GM18951 (cell line): ENCODE measurements at regions not wholly inside any gene's neighbourhood (a gene's known extent, or its start where the extent isn't known, plus 50 kb on each side); places are given as distances from the start of the nearest gene placed in this dataset.

ENCODE experiments used
- POLR2A ChIP-seq: IDR thresholded peaks from 4 replicates; pipeline ENCODE4 v1.6.1; 2011; ENCODE audit warnings: mild to moderate bottlenecking; ENCODE audit not compliant: insufficient read length, insufficient read depth; ENCODE audit errors: extremely low read depth
- in situ Hi-C: fragments of 300-500 bp; cut with MboI; formaldehyde crosslinking; loops from one replicate; pipeline ENCODE4 v1.12.0; 2022; ENCODE audit warnings: low sequenced_read_pairs, mixed read lengths, inconsistent platforms; ENCODE audit not compliant: unreplicated experiment

DNA sequence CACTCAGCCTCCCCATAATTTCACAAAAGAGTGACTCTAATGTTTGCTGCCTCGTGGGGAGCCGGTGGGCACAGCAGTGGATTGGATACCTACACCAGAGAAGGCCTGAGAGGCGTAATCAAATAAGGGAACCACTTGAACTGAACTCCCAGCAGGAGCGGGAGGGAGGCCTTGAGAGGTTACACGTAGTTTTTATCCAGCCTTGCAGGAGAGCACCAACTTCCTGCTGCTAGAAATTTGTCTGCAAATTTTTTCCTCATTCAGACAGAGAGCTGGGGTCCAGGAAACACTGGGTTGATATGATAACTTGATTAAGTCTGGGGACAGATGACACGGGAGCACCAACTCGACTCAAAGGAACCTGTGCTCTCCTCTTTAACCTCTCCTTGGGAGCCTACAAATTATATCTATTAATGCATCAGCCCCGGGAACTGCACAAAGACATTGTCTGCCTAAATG is 69.8 kb downstream of the HES1 start:
- TF ChIP-seq POLR2A, result no peak
- in situ Hi-C loops, result no loop called here

DNA sequence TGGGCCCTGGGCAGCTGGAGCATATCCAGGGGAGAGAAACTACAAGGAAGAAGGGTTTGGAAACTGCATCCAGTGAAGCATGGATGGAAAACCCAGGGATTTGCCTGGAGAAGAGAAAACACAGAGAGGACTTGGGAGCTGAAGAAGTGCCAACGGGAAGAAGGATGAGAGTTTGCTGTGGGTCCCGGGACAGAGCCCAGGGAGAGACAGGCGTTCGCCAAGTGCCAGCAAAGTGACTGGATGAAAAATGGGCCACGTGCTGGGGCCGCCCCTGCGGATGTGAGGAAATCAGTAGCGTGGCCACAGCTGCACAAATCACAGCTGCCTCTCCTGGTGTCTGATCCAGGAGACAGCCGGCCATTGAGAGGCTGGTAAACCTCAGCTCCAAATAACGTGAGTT is 70.4 kb downstream of the HES1 start:
- TF ChIP-seq POLR2A, result no peak
- in situ Hi-C loops, result no loop called here

DNA sequence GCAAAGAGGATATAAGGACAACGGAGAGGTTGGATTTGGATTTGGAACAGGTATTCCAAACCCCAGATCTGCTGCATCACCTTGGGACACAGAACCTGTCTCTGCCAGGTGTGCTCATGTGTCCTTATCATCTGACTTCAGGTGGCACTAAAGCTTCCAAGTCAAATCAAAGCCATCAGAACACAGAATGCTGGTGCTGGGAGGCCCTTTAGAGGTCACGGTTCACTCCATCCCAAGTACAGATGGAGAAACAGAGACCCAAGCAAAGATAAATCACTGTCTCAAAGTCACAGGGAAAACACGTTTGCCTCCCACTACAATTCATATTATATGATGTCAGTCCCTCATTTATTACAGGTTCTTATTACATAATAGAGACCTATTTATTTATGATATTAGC is 72.8 kb downstream of the HES1 start:
- no peak for TF ChIP-seq POLR2A
- in situ Hi-C loops, result no loop called here

DNA sequence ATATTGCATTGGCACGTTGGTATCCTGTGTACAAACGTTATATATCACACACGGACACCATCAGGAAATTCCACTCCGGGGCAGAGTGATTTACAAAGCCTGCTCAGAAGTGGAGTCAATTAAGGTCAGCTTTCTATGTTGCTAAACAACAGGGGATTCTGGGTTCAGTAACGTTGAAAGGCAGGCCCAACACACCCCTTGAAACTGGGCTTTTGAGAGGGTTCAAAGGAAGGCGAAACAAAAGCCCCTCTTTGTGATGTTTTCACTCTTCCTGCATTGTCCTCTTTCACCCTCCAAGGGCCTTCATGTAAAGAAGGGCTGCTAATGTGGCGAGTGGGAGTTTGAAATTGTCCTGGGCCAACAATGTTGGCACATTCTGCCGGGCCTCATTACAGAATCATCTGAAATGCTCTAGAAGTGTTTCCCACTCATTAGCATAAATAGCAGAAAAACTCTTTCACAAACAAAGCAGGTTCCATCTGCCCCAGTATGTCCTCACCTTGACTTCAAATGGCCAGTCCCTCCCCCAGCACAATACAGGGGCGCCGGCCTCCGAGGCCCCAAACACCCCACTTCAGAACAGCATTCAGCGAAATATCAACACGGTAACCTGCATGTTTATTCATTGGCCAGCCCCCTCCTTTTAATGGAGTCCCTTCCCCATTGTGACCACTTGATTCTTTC is 76.4 kb downstream of the HES1 start:
- no peak for TF ChIP-seq POLR2A
- in situ Hi-C loops, result no loop called here

DNA sequence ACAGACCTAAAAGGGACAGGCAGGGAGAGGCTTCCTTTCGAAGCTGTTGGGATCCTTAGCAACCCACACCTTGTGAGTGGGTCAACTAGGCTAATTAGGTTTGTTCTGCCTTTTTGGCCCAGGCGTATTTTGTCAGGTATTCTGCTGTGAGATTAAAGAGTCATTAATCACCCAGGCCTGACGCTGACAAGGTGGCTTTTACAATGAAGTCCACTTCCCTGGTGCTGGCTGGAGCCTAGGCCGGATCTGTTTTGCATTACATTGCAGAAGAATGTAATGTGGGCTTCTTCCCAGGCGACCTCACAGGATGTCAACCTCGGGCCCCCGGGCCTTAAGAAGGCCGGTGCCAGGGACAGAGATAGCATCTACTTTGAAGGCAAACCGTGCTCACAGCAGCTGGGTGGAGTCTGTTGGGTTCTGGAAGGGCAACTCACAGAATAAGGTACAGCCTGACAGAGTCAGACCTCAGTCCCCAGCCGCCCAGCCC is 76.9 kb downstream of the HES1 start:
- in situ Hi-C loops, result no loop called here
- no peak for TF ChIP-seq POLR2A

DNA sequence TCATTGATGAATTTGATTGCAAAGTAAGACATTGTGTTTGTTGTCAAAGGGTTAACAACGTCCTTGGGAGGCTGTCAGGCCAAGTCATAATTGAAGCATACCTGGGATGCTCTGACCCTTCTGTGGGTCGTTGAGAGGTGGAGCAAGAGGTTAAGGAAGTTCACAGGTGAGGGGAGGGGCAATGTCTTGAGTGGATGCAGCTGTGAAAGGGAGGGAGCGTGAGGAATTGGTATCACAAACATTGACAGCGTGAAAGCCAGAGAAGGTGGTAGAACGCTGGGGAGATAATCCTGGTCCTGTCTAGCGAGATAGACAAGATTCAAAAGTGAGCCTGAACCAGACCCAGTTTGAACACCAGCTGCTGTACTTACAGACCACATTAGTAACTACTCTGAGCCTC is 79.4 kb downstream of the HES1 start:
- TF ChIP-seq POLR2A, result no peak

GRCh38 chr3:194218646-194219453 is 82.9 kb downstream of the HES1 start:
- TF ChIP-seq POLR2A, result no peak
- in situ Hi-C loops, result no loop called here

More for the DNA sequence above, 79.4 kb downstream of the HES1 start:
- in situ Hi-C loops, result no loop called here

DNA sequence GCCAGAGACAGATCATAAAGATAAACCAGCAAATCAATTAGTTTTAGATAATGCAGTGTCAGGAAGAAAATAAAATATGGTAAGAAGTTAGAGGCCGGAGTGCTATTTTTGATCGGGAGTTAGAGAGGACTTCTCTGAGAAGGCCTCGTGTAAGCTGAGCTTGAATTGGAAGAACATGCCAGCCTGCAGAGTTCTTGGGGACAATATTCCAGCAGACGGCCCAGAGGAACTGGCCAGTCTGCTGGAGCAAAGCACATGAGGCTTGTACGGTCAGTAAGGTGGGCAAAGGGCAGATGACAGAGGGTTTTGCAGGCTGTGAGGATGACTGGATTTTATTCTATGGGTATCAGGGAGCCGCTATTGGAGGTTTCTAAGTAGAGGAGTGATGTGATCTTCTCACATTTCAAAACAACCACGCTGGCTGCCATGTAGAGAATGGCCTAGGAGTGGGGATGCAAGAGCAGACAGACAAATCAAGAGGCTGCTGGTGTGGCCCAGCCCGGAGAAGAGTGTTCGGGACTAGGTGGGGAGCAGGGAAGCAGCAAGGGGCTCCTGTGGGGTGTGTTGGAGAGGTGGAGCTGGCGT is 84.0 kb downstream of the HES1 start:
- TF ChIP-seq POLR2A, result no peak
- in situ Hi-C loops, result no loop called here

DNA sequence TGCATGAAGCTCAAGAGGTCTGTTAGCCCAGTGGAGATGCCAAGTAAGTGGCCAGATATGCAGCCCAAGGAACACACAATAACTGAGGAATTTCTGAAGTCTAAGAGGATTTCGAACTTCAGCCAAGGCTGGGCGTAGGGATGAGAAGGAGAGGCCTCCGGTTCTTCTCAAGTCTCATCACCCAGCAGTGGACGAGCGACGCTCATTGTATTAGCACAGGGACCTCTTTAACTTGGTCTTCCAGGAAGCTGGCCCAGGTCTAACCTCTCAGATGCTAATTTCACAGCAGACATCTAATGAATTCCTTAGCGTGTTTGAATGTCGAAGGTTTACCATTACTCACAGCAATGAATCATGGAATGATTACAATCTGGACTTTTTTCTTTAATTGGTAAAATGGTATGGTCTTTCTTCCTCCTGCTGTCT is 85.0 kb downstream of the HES1 start:
- in situ Hi-C loops, result no loop called here
- no peak for TF ChIP-seq POLR2A

- in situ Hi-C loops, result no loop called here
- no peak for TF ChIP-seq POLR2A
Observed at GRCh38 chr3:194221336-194221735, 85.4 kb downstream of the HES1 start.

GRCh38 chr3:194223951-194224350 is 88.0 kb downstream of the HES1 start:
- no peak for TF ChIP-seq POLR2A
- in situ Hi-C loops, result no loop called here

GRCh38 chr3:194224471-194225417 is 88.8 kb downstream of the HES1 start:
- in situ Hi-C loops, result no loop called here
- TF ChIP-seq POLR2A, result no peak
